GM11168 (cell line): ENCODE measurements at regions not wholly inside any gene's neighbourhood (a gene's known extent, or its start where the extent isn't known, plus 50 kb on each side); places are given as distances from the start of the nearest gene placed in this dataset.

Source experiments
- in situ Hi-C: fragments of 300-500 bp; cut with MboI; formaldehyde crosslinking; loops from one replicate; pipeline ENCODE4 v1.12.0; 2022; ENCODE audit warnings: low sequenced_read_pairs; ENCODE audit not compliant: unreplicated experiment

GRCh38 chr21:36553406-36553805 is 73.5 kb upstream of the CLDN14 start:
- in situ Hi-C loops, result no loop called here

GRCh38 chr21:36554411-36555157 is 74.7 kb upstream of the CLDN14 start:
- in situ Hi-C loops, result no loop called here

- in situ Hi-C loops, result no loop called here
Measured at GRCh38 chr21:36555199-36555800, 75.4 kb upstream of the CLDN14 start.

GRCh38 chr21:36557316-36557715 is 77.4 kb upstream of the CLDN14 start:
- in situ Hi-C loops, result no loop called here

- in situ Hi-C loops, result no loop called here
Measured at GRCh38 chr21:36560933-36561575, 81.1 kb upstream of the CLDN14 start.

- in situ Hi-C loops, result no loop called here
Measured at GRCh38 chr21:36563341-36563926, 83.5 kb upstream of the CLDN14 start.

- in situ Hi-C loops, result no loop called here
Measured at GRCh38 chr21:36564647-36565046, 84.7 kb upstream of the CLDN14 start.

- in situ Hi-C loops, result no loop called here
Measured at GRCh38 chr21:36565540-36565939, 85.6 kb upstream of the CLDN14 start.

GRCh38 chr21:36566644-36567043 is 86.7 kb upstream of the CLDN14 start:
- in situ Hi-C loops, result no loop called here

GRCh38 chr21:36567216-36567885 is 87.4 kb upstream of the CLDN14 start:
- in situ Hi-C loops, result no loop called here

- in situ Hi-C loops, result no loop called here
Measured at GRCh38 chr21:36569511-36569910, 89.6 kb upstream of the CLDN14 start.

- in situ Hi-C loops, result no loop called here
Measured at GRCh38 chr21:36571556-36571955, 91.6 kb upstream of the CLDN14 start.

- in situ Hi-C loops, result no loop called here
Measured at GRCh38 chr21:36572039-36572438, 92.1 kb upstream of the CLDN14 start.

- in situ Hi-C loops, result no loop called here
Measured at GRCh38 chr21:36575306-36575705, 95.4 kb upstream of the CLDN14 start.

- in situ Hi-C loops, result no loop called here
Measured at GRCh38 chr21:36576441-36576840, 96.5 kb upstream of the CLDN14 start.

GRCh38 chr21:36579898-36580297 is 100.0 kb upstream of the CLDN14 start:
- in situ Hi-C loops, result loop anchor here (10.0 kb wide), 1 partner anchor 155 kb away; no protein-coding TSS in a partner anchor

- in situ Hi-C loops, result loop anchor here (10.0 kb wide), 1 partner anchor 157 kb away; no protein-coding TSS in a partner anchor
Measured at GRCh38 chr21:36582271-36582670, 102.3 kb upstream of the CLDN14 start.

GRCh38 chr21:36583591-36583990 is 103.7 kb upstream of the CLDN14 start:
- in situ Hi-C loops, result loop anchor here (10.0 kb wide), 1 partner anchor 159 kb away; no protein-coding TSS in a partner anchor

GRCh38 chr21:36584980-36585940 is 105.3 kb upstream of the CLDN14 start:
- in situ Hi-C loops, result loop anchor here (10.0 kb wide), 1 partner anchor 160 kb away; no protein-coding TSS in a partner anchor
